B cell (primary cell): ENCODE measurements at regions not wholly inside any gene's neighbourhood (a gene's known extent, or its start where the extent isn't known, plus 50 kb on each side); places are given as distances from the start of the nearest gene placed in this dataset.

Experiments used
- EZH2 ChIP-seq: IDR thresholded peaks from 2 replicates; pipeline ENCODE4 v1.6.1; 2012; ENCODE audit warnings: borderline replicate concordance, low read depth, mild to moderate bottlenecking, moderate library complexity, low read length; ENCODE audit not compliant: insufficient read depth, poor library complexity, severe bottlenecking
- TF ChIP-seq, protein P1 (sequence below): fragments of 200-600 bp; IDR thresholded peaks from one replicate; pipeline ENCODE4 v1.8.0; 2022; ENCODE audit warnings: antibody characterized with exemption, mild to moderate bottlenecking

DNA sequence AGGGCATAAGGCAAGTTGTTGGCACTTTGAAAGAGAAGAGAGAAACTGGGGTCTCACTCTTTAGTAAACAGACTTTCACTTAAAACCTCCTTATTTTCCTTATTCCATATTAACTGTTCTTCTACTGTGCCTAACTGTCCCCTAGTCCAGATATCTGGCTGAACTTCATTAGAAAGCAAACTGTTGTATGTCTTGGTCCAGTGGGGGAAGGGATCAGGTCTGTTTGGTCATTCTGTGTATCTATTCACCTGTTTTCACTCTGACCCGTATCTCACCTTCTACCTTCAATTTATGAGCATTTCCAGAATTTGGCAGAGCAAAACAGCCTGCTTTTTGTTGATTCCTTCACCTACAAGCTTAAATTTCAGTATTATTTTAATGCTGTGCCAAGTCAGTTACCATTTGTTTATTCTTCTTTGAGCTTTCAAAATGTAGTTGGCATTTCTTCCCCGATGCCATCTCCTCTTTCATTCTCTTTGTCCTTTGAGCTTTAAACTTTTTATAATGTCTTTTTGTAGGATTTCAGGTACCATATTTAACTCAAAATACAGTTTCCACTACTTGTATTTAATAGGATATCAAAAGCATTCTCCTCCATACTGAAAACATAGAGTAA is 188.6 kb upstream of the PPARGC1A start:
- TF ChIP-seq, protein P1, sequence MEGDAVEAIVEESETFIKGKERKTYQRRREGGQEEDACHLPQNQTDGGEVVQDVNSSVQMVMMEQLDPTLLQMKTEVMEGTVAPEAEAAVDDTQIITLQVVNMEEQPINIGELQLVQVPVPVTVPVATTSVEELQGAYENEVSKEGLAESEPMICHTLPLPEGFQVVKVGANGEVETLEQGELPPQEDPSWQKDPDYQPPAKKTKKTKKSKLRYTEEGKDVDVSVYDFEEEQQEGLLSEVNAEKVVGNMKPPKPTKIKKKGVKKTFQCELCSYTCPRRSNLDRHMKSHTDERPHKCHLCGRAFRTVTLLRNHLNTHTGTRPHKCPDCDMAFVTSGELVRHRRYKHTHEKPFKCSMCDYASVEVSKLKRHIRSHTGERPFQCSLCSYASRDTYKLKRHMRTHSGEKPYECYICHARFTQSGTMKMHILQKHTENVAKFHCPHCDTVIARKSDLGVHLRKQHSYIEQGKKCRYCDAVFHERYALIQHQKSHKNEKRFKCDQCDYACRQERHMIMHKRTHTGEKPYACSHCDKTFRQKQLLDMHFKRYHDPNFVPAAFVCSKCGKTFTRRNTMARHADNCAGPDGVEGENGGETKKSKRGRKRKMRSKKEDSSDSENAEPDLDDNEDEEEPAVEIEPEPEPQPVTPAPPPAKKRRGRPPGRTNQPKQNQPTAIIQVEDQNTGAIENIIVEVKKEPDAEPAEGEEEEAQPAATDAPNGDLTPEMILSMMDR: no peak
- TF ChIP-seq EZH2: no peak
